PC-9 (cell line): ENCODE measurements at regions not wholly inside any gene's neighbourhood (a gene's known extent, or its start where the extent isn't known, plus 50 kb on each side); places are given as distances from the start of the nearest gene placed in this dataset.

Source experiments
- BruUV-seq: library from RNA; stranded (reverse); fragments of 400-500 nt; replicated peaks from 2 replicates; lab custom pipeline; 2021; lab: Mats Ljungman, UMichigan
- CTCF ChIA-PET: fragments of 300-600 bp; sonication (Branson Sonifier 250); formaldehyde crosslinking; loops from one replicate; lab custom pipeline; 2022; ENCODE audit warnings: antibody characterized with exemption; lab: Charles Lee
- POLR2A ChIA-PET: fragments of 300-600 bp; sonication (Branson Sonifier 250); formaldehyde crosslinking; loops from one replicate; lab custom pipeline; 2022; ENCODE audit warnings: antibody characterized with exemption; ENCODE audit not compliant: unreplicated experiment; lab: Charles Lee
- DNase-seq, 2 experiments: peaks; one replicate each; pipeline versions ENCODE4 v3.0.0 to v3.0.0-alpha.2; 2015 to 2022; ENCODE audit warnings: mixed read lengths in 1 of 2
- H2AFZ ChIP-seq: fragments of 200-600 bp; sonication (generic); 2 replicates; pipeline ENCODE4 v1.8.1; 2017; ENCODE audit warnings: antibody characterized with exemption
- H3F3A ChIP-seq: fragments of 200-600 bp; sonication (generic); 2 replicates; pipeline ENCODE4 v1.8.1; 2017; ENCODE audit warnings: antibody characterized with exemption, mild to moderate bottlenecking, low read depth; ENCODE audit not compliant: insufficient read depth
- H3K27ac ChIP-seq: fragments of 200-600 bp; sonication (generic); 2 replicates; pipeline ENCODE4 v1.6.1; 2016; ENCODE audit warnings: mixed run types
- H3K27me3 ChIP-seq: fragments of 200-600 bp; sonication (generic); 2 replicates; pipeline ENCODE4 v1.6.1; 2016; ENCODE audit warnings: low read depth, mixed run types; ENCODE audit not compliant: insufficient read depth
- H3K36me3 ChIP-seq: fragments of 200-600 bp; sonication (generic); 2 replicates; pipeline ENCODE4 v1.6.1; 2016; ENCODE audit warnings: low read depth, mixed run types
- H3K4me1 ChIP-seq: fragments of 200-600 bp; sonication (generic); replicated peaks from 2 replicates; pipeline ENCODE4 v1.6.1; 2016; ENCODE audit warnings: mixed run types; ENCODE audit not compliant: insufficient read depth
- H3K4me2 ChIP-seq: fragments of 200-600 bp; sonication (generic); 2 replicates; pipeline ENCODE4 v1.6.1; 2017; ENCODE audit warnings: mixed run types
- H3K4me3 ChIP-seq: fragments of 200-600 bp; sonication (generic); 2 replicates; pipeline ENCODE4 v1.6.1; 2016; ENCODE audit warnings: mixed run types
- H3K79me2 ChIP-seq: fragments of 200-600 bp; sonication (generic); 2 replicates; pipeline ENCODE4 v1.6.1; 2017; ENCODE audit warnings: low read depth, mixed run types
- H3K9me2 ChIP-seq: fragments of 200-600 bp; sonication (generic); 2 replicates; pipeline ENCODE4 v1.8.1; 2017; ENCODE audit warnings: mild to moderate bottlenecking; ENCODE audit not compliant: insufficient read depth
- H3K9me3 ChIP-seq: fragments of 200-600 bp; sonication (generic); 2 replicates; pipeline ENCODE4 v1.8.1; 2016; ENCODE audit warnings: low read depth; ENCODE audit not compliant: insufficient read depth
- H4K20me1 ChIP-seq: fragments of 200-600 bp; sonication (generic); 2 replicates; pipeline ENCODE4 v1.8.1; 2017; ENCODE audit not compliant: insufficient read depth
- EZH2 ChIP-seq: fragments of 200-600 bp; sonication (generic); IDR thresholded peaks from 2 replicates; pipeline ENCODE4 v1.8.0; 2017; ENCODE audit warnings: antibody characterized with exemption, low read depth
- intact Hi-C: fragments of 100-400 bp; cut with micrococcal nuclease; formaldehyde crosslinking; loops from one replicate; pipeline ENCODE4 v1.10.0; 2022; ENCODE audit not compliant: unreplicated experiment
- TF ChIP-seq, protein P1 (sequence below): fragments of 200-600 bp; sonication (generic); conservative IDR thresholded peaks from 2 replicates; pipeline ENCODE4 v1.6.1; 2017; ENCODE audit warnings: mixed run types, antibody characterized with exemption, mild to moderate bottlenecking, moderate library complexity

GRCh38 chr5:89241186-89241585, 358.2 kb upstream of the MEF2C start:
- H3K4me2 ChIP-seq: no peak overlapping the region

DNA sequence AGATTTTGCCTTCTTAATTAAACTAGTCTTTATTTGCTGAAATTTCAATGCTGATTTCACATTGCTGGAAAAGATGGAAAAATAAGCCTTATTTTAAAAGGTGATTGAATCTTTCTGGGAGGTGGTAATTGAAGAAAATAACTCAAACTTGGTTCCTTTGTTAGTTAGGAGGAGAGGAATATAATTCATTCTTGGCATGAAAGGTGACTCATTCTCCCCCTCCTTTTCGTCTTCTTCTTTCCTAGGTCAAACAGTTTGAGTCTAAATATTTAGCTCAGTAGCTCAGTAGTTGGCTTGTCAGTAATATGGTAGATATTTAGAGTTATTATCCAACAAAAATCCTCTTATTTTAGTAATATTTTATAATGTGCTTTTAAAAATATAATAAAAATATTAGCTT, 353.9 kb upstream of the MEF2C start:
- TF ChIP-seq EZH2: no peak
- TF ChIP-seq, protein P1, sequence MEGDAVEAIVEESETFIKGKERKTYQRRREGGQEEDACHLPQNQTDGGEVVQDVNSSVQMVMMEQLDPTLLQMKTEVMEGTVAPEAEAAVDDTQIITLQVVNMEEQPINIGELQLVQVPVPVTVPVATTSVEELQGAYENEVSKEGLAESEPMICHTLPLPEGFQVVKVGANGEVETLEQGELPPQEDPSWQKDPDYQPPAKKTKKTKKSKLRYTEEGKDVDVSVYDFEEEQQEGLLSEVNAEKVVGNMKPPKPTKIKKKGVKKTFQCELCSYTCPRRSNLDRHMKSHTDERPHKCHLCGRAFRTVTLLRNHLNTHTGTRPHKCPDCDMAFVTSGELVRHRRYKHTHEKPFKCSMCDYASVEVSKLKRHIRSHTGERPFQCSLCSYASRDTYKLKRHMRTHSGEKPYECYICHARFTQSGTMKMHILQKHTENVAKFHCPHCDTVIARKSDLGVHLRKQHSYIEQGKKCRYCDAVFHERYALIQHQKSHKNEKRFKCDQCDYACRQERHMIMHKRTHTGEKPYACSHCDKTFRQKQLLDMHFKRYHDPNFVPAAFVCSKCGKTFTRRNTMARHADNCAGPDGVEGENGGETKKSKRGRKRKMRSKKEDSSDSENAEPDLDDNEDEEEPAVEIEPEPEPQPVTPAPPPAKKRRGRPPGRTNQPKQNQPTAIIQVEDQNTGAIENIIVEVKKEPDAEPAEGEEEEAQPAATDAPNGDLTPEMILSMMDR: no peak
- Histone ChIP-seq H3K9me2 (no peaks in the 10 kb centered on the region), H3K4me2 (no peak overlapping the region), H3K27me3 (no peaks in the 10 kb centered on the region), H2AFZ (no peak overlapping the region; the same call in 1 of the 2 replicates), H3K27ac (no peak overlapping the region), H3K36me3 (no peaks in the 10 kb centered on the region), H4K20me1 (no peaks in the 10 kb centered on the region), H3K9me3 (no peaks in the 10 kb centered on the region), H3K79me2 (no peaks in the 10 kb centered on the region), H3K4me3 (no peak overlapping the region), H3K4me1 (no peaks in the 10 kb centered on the region), H3F3A (no peaks in the 10 kb centered on the region)
- ChIA-PET CTCF (no interaction called here), POLR2A (no interaction called here)
- intact Hi-C loops: no loop called here
- no TSS peak for BruUV-seq
- no peak for DNase-seq

More at GRCh38 chr5:89241186-89241585, 358.2 kb upstream of the MEF2C start:
- no peak overlapping the region for H3K27ac ChIP-seq
- H2AFZ ChIP-seq: no peak overlapping the region
- no peaks in the 10 kb centered on the region for H3K36me3 ChIP-seq
- H3K9me2 ChIP-seq: no peaks in the 10 kb centered on the region
- no peaks in the 10 kb centered on the region for H3F3A ChIP-seq
- BruUV-seq: no TSS peak
- ChIA-PET POLR2A (no interaction called here), CTCF (no interaction called here)
- DNase-seq: no peak
- TF ChIP-seq, protein P1: no peak
- TF ChIP-seq EZH2: no peak
- no peaks in the 10 kb centered on the region for H3K79me2 ChIP-seq
- intact Hi-C loops: no loop called here
- H3K9me3 ChIP-seq: no peaks in the 10 kb centered on the region
- no peaks in the 10 kb centered on the region for H3K27me3 ChIP-seq
- no peak overlapping the region for H3K4me3 ChIP-seq
- H3K4me1 ChIP-seq: no peaks in the 10 kb centered on the region
- no peaks in the 10 kb centered on the region for H4K20me1 ChIP-seq

- TF ChIP-seq, protein P1: no peak
- TF ChIP-seq EZH2: no peak
- no peak overlapping the region for H3K4me2 ChIP-seq
- H3K9me3 ChIP-seq: no peaks in the 10 kb centered on the region
- H3K79me2 ChIP-seq: no peaks in the 10 kb centered on the region
- H3K27me3 ChIP-seq: no peaks in the 10 kb centered on the region
- no peaks in the 10 kb centered on the region for H3K4me1 ChIP-seq
- ChIA-PET POLR2A (no interaction called here), CTCF (no interaction called here)
- no peaks in the 10 kb centered on the region for H3F3A ChIP-seq
- no peaks in the 10 kb centered on the region for H4K20me1 ChIP-seq
- no peak for DNase-seq
- no peak overlapping the region for H2AFZ ChIP-seq
- no peaks in the 10 kb centered on the region for H3K36me3 ChIP-seq
- no peak overlapping the region for H3K4me3 ChIP-seq
- no peaks in the 10 kb centered on the region; the same call in 1 of the 2 replicates for H3K9me2 ChIP-seq
- intact Hi-C loops: no loop called here
- H3K27ac ChIP-seq: no peak overlapping the region
- BruUV-seq: no TSS peak
These were observed 350.5 kb upstream of the MEF2C start for GRCh38 chr5:89233462-89233861.
